Upper lobe of right lung (tissue), 1 donor: ENCODE measurements at regions not wholly inside any gene's neighbourhood (a gene's known extent, or its start where the extent isn't known, plus 50 kb on each side); places are given as distances from the start of the nearest gene placed in this dataset.

ENCODE experiments used
- ATAC-seq: fragments of 200-7000 bp; cut with Tn5 transposase; one replicate; pipeline ENCODE4 v1.9.1; 2020; ENCODE audit warnings: mild to moderate bottlenecking, moderate library complexity
- DNase-seq: peaks from one replicate; pipeline ENCODE4 v3.0.0-alpha.2; 2020
- H3K27ac ChIP-seq: fragments of 200-600 bp; one replicate; pipeline ENCODE4 v1.8.0; 2022
- H3K27me3 ChIP-seq: fragments of 200-600 bp; one replicate; pipeline ENCODE4 v1.8.0; 2022; ENCODE audit warnings: mild to moderate bottlenecking
- H3K36me3 ChIP-seq: fragments of 200-600 bp; one replicate; pipeline ENCODE4 v1.8.0; 2022
- H3K4me1 ChIP-seq: fragments of 200-600 bp; one replicate; pipeline ENCODE4 v1.8.0; 2022
- H3K4me3 ChIP-seq: fragments of 200-600 bp; one replicate; pipeline ENCODE4 v1.8.0; 2022; ENCODE audit warnings: mild to moderate bottlenecking
- H3K9me3 ChIP-seq: fragments of 200-600 bp; one replicate; pipeline ENCODE4 v1.8.0; 2022
- CTCF ChIP-seq: fragments of 200-600 bp; IDR thresholded peaks from one replicate; pipeline ENCODE4 v1.8.0; 2022; ENCODE audit warnings: antibody characterized with exemption
- intact Hi-C: fragments of 100-400 bp; cut with DNase I; formaldehyde crosslinking; loops from one replicate; pipeline ENCODE4 v1.11.0; 2022
- donor health status: DM: no; HTN: yes; CAD: no; lungs with severe emphysema.

- H3K9me3 ChIP-seq, result no peaks in the 10 kb centered on the region
- DNase-seq (no peak), ATAC-seq (no peak)
- H3K4me3 ChIP-seq, result no peak overlapping the region
- no peaks in the 10 kb centered on the region for H3K36me3 ChIP-seq
- no peak for TF ChIP-seq CTCF
- peaks cover 6% of the 10 kb centered on the region for H3K4me1 ChIP-seq
- intact Hi-C loops, result loop anchor here (10.0 kb wide), 1 partner anchor 306 kb away; the partner anchor contains the start of gene SDK2
- peaks cover 19% of the 10 kb centered on the region for H3K27me3 ChIP-seq
- no peak overlapping the region for H3K27ac ChIP-seq
Measured at GRCh38 chr17:73950593-73950914, 252.9 kb upstream of the RPL38 start.

GRCh38 chr17:73952082-73952479 lies 251.4 kb upstream of the RPL38 start:
- H3K4me1 ChIP-seq, result peaks cover 6% of the 10 kb centered on the region
- no peaks in the 10 kb centered on the region for H3K9me3 ChIP-seq
- H3K36me3 ChIP-seq, result no peaks in the 10 kb centered on the region
- H3K27me3 ChIP-seq, result peaks cover 19% of the 10 kb centered on the region
- ATAC-seq, result no peak
- TF ChIP-seq CTCF, result no peak
- H3K4me3 ChIP-seq, result peak overlapping the region; percentile 36
- DNase-seq, result no peak
- H3K27ac ChIP-seq, result no peak overlapping the region
- intact Hi-C loops, result loop anchor here (10.0 kb wide), 1 partner anchor 307 kb away; the partner anchor contains the start of gene SDK2

GRCh38 chr17:73952480-73953205 lies 250.8 kb upstream of the RPL38 start:
- peak; percentile 47 for TF ChIP-seq CTCF
- Histone ChIP-seq H3K4me1 (peaks cover 6% of the 10 kb centered on the region), H3K27ac (no peak overlapping the region), H3K9me3 (no peaks in the 10 kb centered on the region), H3K36me3 (no peaks in the 10 kb centered on the region), H3K27me3 (peaks cover 19% of the 10 kb centered on the region), H3K4me3 (peak overlapping the region; percentile 36)
- intact Hi-C loops, result loop anchor here (10.0 kb wide), 1 partner anchor 308 kb away; the partner anchor contains the start of gene SDK2
- DNase-seq, result peak; percentile 77
- ATAC-seq, result peak; percentile 75

- H3K4me3 ChIP-seq, result no peak overlapping the region
Measured at GRCh38 chr17:73953206-73954033, 250.1 kb upstream of the RPL38 start.

GRCh38 chr17:73954951-73955350 lies 248.5 kb upstream of the RPL38 start:
- Histone ChIP-seq H3K4me3 (no peak overlapping the region), H3K27me3 (peaks cover 19% of the 10 kb centered on the region), H3K9me3 (no peaks in the 10 kb centered on the region), H3K27ac (no peak overlapping the region), H3K4me1 (peaks cover 6% of the 10 kb centered on the region), H3K36me3 (no peaks in the 10 kb centered on the region)
- intact Hi-C loops, result loop anchor here (10.0 kb wide), 1 partner anchor 310 kb away; the partner anchor contains the start of gene SDK2
- ATAC-seq (no peak), DNase-seq (no peak)
- TF ChIP-seq CTCF, result no peak

More at GRCh38 chr17:73953206-73954033, 250.1 kb upstream of the RPL38 start:
- Histone ChIP-seq H3K27me3 (peaks cover 19% of the 10 kb centered on the region), H3K36me3 (no peaks in the 10 kb centered on the region), H3K4me1 (peaks cover 6% of the 10 kb centered on the region), H3K9me3 (no peaks in the 10 kb centered on the region), H3K27ac (no peak overlapping the region)
- no peak for TF ChIP-seq CTCF
- intact Hi-C loops, result loop anchor here (10.0 kb wide), 1 partner anchor 309 kb away; the partner anchor contains the start of gene SDK2
- ATAC-seq (no peak), DNase-seq (no peak)
